A673 (cell line): ENCODE measurements at regions not wholly inside any gene's neighbourhood (a gene's known extent, or its start where the extent isn't known, plus 50 kb on each side); places are given as distances from the start of the nearest gene placed in this dataset.

Source experiments
- CTCF ChIP-seq: fragments of 300-800, 200-600 bp; sonication (generic); conservative IDR thresholded peaks from 2 replicates; pipeline ENCODE4 v1.5.1; 2017; ENCODE audit warnings: low read depth, mild to moderate bottlenecking, antibody characterized with exemption, low read length, moderate library complexity, mixed read lengths
- EZH2 ChIP-seq: fragments of 200-600 bp; sonication (generic); IDR thresholded peaks from 2 replicates; pipeline ENCODE4 v1.6.1; 2017; ENCODE audit warnings: borderline replicate concordance, low read depth, mild to moderate bottlenecking, mixed read lengths, antibody characterized with exemption, low read length; ENCODE audit not compliant: poor library complexity, severe bottlenecking

GRCh38 chr4:27145597-27145996, 285.0 kb downstream of the STIM2 start:
- TF ChIP-seq CTCF = no peak
- TF ChIP-seq EZH2 = no peak
